Gastrocnemius medialis (tissue), 4 donors: ENCODE measurements at regions not wholly inside any gene's neighbourhood (a gene's known extent, or its start where the extent isn't known, plus 50 kb on each side); places are given as distances from the start of the nearest gene placed in this dataset.

Source experiments
- ATAC-seq, 2 donors: fragments of 150-250 bp; one replicate each; pipeline ENCODE4 v1.9.1; 2016
- DNase-seq, 2 donors: peaks; one replicate each; pipeline ENCODE4 v3.0.0-alpha.2; 2019
- H3K27ac ChIP-seq, 4 donors: fragments of 200-600 bp; sonication (generic); 1 replicate in 1 of 4; 2 replicates in 3 of 4; pipeline ENCODE4 v1.5.1; 2016 to 2018; ENCODE audit warnings: mild to moderate bottlenecking in 2 of 4, moderate library complexity in 1 of 4
- H3K27me3 ChIP-seq, 3 donors: fragments of 200-600 bp; sonication (generic) in 2 of 3; 1 replicate in 1 of 3; 2 replicates in 2 of 3; pipeline versions ENCODE4 v1.5.1 to v1.6.0; 2016 to 2019; ENCODE audit warnings: mild to moderate bottlenecking in 1 of 3, moderate library complexity in 1 of 3
- H3K36me3 ChIP-seq, 2 donors: fragments of 200-600 bp; sonication (generic) in 1 of 2; one replicate each; pipeline ENCODE4 v1.5.1; 2017 to 2018
- H3K4me1 ChIP-seq, 2 donors: fragments of 200-600 bp; sonication (generic) in 1 of 2; one replicate each; pipeline ENCODE4 v1.5.1; 2016 to 2017; ENCODE audit warnings: mild to moderate bottlenecking in 2 of 2
- H3K4me3 ChIP-seq, 4 donors: fragments of 200-600 bp; sonication (generic) in 3 of 4; 1 replicate in 1 of 4; 2 replicates in 3 of 4; pipeline ENCODE4 v1.5.1; 2016 to 2019; ENCODE audit warnings: mild to moderate bottlenecking in 2 of 4
- H3K9me3 ChIP-seq, 3 donors: fragments of 200-600 bp; sonication (generic) in 2 of 3; 1 replicate in 1 of 3; 2 replicates in 2 of 3; pipeline ENCODE4 v1.5.1; 2016 to 2019
- POLR2A ChIP-seq, 2 donors: fragments of 450-650 bp; IDR thresholded peaks; one replicate each; pipeline ENCODE4 v1.6.1; 2017; ENCODE audit warnings: antibody characterized with exemption in 2 of 2, mild to moderate bottlenecking in 2 of 2, moderate library complexity in 2 of 2
- in situ Hi-C, 4 donors: fragments of 200-750 bp; cut with MboI; loops; one replicate each; pipeline versions ENCODE4 v1.15.0 to v1.8.0; 2017; ENCODE audit warnings: low sequenced_read_pairs in 4 of 4
- intact Hi-C: fragments of 100-400 bp; cut with DNase I; formaldehyde crosslinking; loops from one replicate; pipeline ENCODE4 v1.15.1; 2023; ENCODE audit warnings: low total_unique reads
- TF ChIP-seq, protein P1 (sequence below), 5 experiments: fragments of 450-650 bp in 3 of 5; fragments of 200-600 bp in 2 of 5; sonication (generic) in 2 of 5; IDR thresholded peaks in 4 of 5; conservative IDR thresholded peaks in 1 of 5; 1 replicate in 4 of 5; 2 replicates in 1 of 5; pipeline ENCODE4 v1.5.1; 2016 to 2019; ENCODE audit warnings: antibody characterized with exemption in 5 of 5, mild to moderate bottlenecking in 3 of 5, moderate library complexity in 3 of 5

GRCh38 chr7:98727146-98727709 is 110.1 kb downstream of the NPTX2 start:
- in situ Hi-C loops (no loop called here), intact Hi-C loops (no loop called here)
- Histone ChIP-seq H3K27ac (no peak overlapping the region), H3K4me3 (no peak overlapping the region), H3K9me3 (no peaks in the 10 kb centered on the region), H3K36me3 (no peaks in the 10 kb centered on the region), H3K4me1 (no peaks in the 10 kb centered on the region), H3K27me3 (peaks cover 0 to 4% (median 0%) of the 10 kb centered on the region in 3 donors)
- TF ChIP-seq POLR2A (IDR thresholded peaks at IDR 0.05) = no peak
- TF ChIP-seq, protein P1, sequence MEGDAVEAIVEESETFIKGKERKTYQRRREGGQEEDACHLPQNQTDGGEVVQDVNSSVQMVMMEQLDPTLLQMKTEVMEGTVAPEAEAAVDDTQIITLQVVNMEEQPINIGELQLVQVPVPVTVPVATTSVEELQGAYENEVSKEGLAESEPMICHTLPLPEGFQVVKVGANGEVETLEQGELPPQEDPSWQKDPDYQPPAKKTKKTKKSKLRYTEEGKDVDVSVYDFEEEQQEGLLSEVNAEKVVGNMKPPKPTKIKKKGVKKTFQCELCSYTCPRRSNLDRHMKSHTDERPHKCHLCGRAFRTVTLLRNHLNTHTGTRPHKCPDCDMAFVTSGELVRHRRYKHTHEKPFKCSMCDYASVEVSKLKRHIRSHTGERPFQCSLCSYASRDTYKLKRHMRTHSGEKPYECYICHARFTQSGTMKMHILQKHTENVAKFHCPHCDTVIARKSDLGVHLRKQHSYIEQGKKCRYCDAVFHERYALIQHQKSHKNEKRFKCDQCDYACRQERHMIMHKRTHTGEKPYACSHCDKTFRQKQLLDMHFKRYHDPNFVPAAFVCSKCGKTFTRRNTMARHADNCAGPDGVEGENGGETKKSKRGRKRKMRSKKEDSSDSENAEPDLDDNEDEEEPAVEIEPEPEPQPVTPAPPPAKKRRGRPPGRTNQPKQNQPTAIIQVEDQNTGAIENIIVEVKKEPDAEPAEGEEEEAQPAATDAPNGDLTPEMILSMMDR (IDR thresholded peaks at IDR 0.05 in 4 of 5, conservative IDR thresholded peaks at IDR 0.05 in 1 of 5) = no peak
- DNase-seq (no peak), ATAC-seq (no peak)

DNA sequence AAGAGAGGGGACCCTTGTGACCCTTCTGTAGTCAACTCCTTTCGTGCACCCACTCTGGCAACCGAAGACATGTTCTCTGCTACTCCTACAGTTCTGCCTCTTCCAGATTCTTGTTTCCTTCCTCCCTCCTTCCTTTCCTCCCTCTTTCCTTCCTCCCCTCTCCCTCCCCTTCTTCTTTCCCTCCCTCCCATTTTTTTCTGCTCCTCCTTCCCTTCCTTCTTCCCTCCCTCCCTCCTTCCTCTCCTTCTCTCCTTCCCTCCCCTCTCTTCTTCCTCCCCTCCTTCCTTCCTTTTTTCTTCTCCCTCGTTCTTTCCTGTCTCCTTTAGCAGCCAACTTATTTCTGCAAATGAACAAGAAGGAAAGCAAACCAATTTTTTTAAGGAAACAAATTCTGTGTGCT is 111.5 kb downstream of the NPTX2 start:
- in situ Hi-C loops = no loop called here
- TF ChIP-seq, protein P1 (IDR thresholded peaks at IDR 0.05 in 4 of 5, conservative IDR thresholded peaks at IDR 0.05 in 1 of 5) = no peak
- no peak for TF ChIP-seq POLR2A (IDR thresholded peaks at IDR 0.05)

GRCh38 chr7:98729121-98729520 is 112.0 kb downstream of the NPTX2 start:
- TF ChIP-seq POLR2A (IDR thresholded peaks at IDR 0.05) = no peak
- TF ChIP-seq, protein P1 (IDR thresholded peaks at IDR 0.05 in 4 of 5, conservative IDR thresholded peaks at IDR 0.05 in 1 of 5) = no peak
- no peak overlapping the region for H3K4me3 ChIP-seq
- in situ Hi-C loops (no loop called here), intact Hi-C loops (no loop called here)
- no peaks in the 10 kb centered on the region for H3K4me1 ChIP-seq
- no peaks in the 10 kb centered on the region for H3K36me3 ChIP-seq
- no peak for DNase-seq
- ATAC-seq = no peak
- no peaks in the 10 kb centered on the region for H3K9me3 ChIP-seq
- no peak overlapping the region for H3K27ac ChIP-seq
- H3K27me3 ChIP-seq = peaks cover 0 to 4% (median 0%) of the 10 kb centered on the region in 3 donors

More for the DNA sequence above, 111.5 kb downstream of the NPTX2 start:
- Histone ChIP-seq H3K4me1 (no peaks in the 10 kb centered on the region), H3K9me3 (no peaks in the 10 kb centered on the region), H3K27me3 (peaks cover 0 to 4% (median 0%) of the 10 kb centered on the region in 3 donors), H3K4me3 (no peak overlapping the region), H3K36me3 (no peaks in the 10 kb centered on the region), H3K27ac (no peak overlapping the region)
- DNase-seq = no peak
- ATAC-seq = no peak
- intact Hi-C loops = no loop called here

DNA sequence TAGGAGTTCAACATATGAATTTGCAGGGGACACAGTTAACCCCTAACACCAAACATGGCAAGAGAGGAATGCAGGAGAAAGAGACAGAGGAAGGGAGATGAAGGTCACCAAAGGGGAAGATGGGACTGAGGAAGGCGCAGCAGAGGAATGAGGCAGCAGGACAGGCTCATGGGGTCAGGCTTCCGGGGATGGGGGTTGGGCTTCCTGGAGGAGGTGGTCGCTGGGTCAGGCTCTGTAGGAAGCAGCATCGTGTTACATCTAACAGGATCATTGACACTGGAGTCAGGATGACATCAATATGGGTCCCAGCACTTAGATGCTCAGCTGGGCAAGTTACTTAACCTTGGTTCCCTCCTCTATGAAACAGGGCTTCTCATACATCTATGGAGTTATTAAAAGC is 113.2 kb downstream of the NPTX2 start:
- H3K9me3 ChIP-seq = no peaks in the 10 kb centered on the region
- no peak for TF ChIP-seq POLR2A (IDR thresholded peaks at IDR 0.05)
- TF ChIP-seq, protein P1 (IDR thresholded peaks at IDR 0.05 in 4 of 5, conservative IDR thresholded peaks at IDR 0.05 in 1 of 5) = no peak
- H3K4me3 ChIP-seq = no peak overlapping the region
- no peaks in the 10 kb centered on the region for H3K4me1 ChIP-seq
- no peaks in the 10 kb centered on the region for H3K36me3 ChIP-seq
- peaks cover 0 to 4% (median 0%) of the 10 kb centered on the region in 3 donors for H3K27me3 ChIP-seq
- intact Hi-C loops (no loop called here), in situ Hi-C loops (no loop called here)
- no peak overlapping the region for H3K27ac ChIP-seq
- ATAC-seq = no peak
- DNase-seq = no peak

- ATAC-seq = no peak
- in situ Hi-C loops (no loop called here), intact Hi-C loops (no loop called here)
- no peak for TF ChIP-seq POLR2A (IDR thresholded peaks at IDR 0.05)
- TF ChIP-seq, protein P1 (IDR thresholded peaks at IDR 0.05 in 4 of 5, conservative IDR thresholded peaks at IDR 0.05 in 1 of 5) = no peak
- H3K27ac ChIP-seq = no peak overlapping the region
- H3K36me3 ChIP-seq = no peaks in the 10 kb centered on the region
- no peak overlapping the region for H3K4me3 ChIP-seq
- H3K9me3 ChIP-seq = no peaks in the 10 kb centered on the region
- no peak for DNase-seq
- H3K4me1 ChIP-seq = no peaks in the 10 kb centered on the region
- H3K27me3 ChIP-seq = peaks cover 0 to 4% (median 0%) of the 10 kb centered on the region in 3 donors
Measured at GRCh38 chr7:98731651-98732050, 114.6 kb downstream of the NPTX2 start.
